GM06990 (cell line): ENCODE measurements at regions not wholly inside any gene's neighbourhood (a gene's known extent, or its start where the extent isn't known, plus 50 kb on each side); places are given as distances from the start of the nearest gene placed in this dataset.

Experiments used
- DNase-seq: peaks from one replicate; pipeline ENCODE4 v3.0.0-alpha.2; 2011; ENCODE audit not compliant: insufficient read length; ENCODE audit errors: extremely low read depth
- H3K27me3 ChIP-seq: replicated peaks from 2 replicates; pipeline ENCODE4 v1.6.0; 2011; ENCODE audit warnings: low read length; ENCODE audit not compliant: control insufficient read depth, insufficient read depth
- H3K36me3 ChIP-seq: 2 replicates; pipeline ENCODE4 v1.5.1; 2011; ENCODE audit warnings: low read length; ENCODE audit not compliant: control insufficient read depth, insufficient read depth
- H3K4me3 ChIP-seq: replicated peaks from 2 replicates; pipeline ENCODE4 v1.5.1; 2011; ENCODE audit warnings: low read depth, mild to moderate bottlenecking, control low read depth, low read length
- TF ChIP-seq, protein P1 (sequence below): IDR thresholded peaks from 2 replicates; pipeline ENCODE4 v1.5.1; 2011; ENCODE audit warnings: low read length, control low read depth, mild to moderate bottlenecking, inconsistent platforms; ENCODE audit not compliant: insufficient read depth, poor library complexity, severe bottlenecking

DNA sequence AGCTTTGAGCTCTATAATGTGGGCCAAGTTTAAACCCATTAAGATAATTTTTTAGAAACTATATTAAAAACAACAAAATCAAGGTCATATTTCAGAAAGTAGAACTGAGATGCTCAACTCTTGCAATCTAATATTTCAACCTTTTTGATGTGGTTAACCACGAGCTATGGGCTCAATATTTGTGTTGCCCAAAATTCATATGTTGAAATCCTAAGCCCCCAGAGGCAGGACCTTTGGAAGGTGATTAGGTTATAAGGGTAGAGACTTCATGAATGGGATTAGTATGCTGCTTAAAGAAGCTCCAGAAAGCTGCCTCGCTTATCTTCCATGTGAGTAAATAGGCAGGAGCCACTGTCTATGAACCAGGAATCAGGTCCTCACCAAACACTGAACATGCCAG lies 284.4 kb downstream of the CRPPA start:
- Histone ChIP-seq H3K4me3 (no peak overlapping the region), H3K36me3 (no peaks in the 10 kb centered on the region), H3K27me3 (no peaks in the 10 kb centered on the region)
- no peak for DNase-seq
- TF ChIP-seq, protein P1, sequence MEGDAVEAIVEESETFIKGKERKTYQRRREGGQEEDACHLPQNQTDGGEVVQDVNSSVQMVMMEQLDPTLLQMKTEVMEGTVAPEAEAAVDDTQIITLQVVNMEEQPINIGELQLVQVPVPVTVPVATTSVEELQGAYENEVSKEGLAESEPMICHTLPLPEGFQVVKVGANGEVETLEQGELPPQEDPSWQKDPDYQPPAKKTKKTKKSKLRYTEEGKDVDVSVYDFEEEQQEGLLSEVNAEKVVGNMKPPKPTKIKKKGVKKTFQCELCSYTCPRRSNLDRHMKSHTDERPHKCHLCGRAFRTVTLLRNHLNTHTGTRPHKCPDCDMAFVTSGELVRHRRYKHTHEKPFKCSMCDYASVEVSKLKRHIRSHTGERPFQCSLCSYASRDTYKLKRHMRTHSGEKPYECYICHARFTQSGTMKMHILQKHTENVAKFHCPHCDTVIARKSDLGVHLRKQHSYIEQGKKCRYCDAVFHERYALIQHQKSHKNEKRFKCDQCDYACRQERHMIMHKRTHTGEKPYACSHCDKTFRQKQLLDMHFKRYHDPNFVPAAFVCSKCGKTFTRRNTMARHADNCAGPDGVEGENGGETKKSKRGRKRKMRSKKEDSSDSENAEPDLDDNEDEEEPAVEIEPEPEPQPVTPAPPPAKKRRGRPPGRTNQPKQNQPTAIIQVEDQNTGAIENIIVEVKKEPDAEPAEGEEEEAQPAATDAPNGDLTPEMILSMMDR = no peak

DNA sequence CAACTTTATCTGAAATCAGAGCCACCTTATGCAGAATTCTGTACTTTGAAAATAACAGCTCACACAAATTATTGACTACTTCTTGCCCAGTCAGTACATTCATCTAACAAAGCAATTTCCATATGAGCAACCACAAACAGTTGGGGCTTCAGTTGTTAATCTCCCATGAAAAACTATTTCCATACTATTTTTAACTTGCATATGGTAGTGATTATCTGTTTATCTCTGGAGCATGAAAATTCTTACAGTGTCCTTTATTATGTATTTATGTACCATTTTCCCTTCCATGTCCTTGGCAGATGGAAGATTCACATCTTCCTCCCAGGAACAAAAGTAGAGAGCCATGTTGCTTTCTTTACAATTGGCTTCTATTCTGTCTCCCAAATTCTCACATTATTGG lies 285.7 kb downstream of the CRPPA start:
- TF ChIP-seq, protein P1 = no peak
- Histone ChIP-seq H3K27me3 (no peaks in the 10 kb centered on the region), H3K36me3 (no peaks in the 10 kb centered on the region), H3K4me3 (no peak overlapping the region)
- no peak for DNase-seq

DNA sequence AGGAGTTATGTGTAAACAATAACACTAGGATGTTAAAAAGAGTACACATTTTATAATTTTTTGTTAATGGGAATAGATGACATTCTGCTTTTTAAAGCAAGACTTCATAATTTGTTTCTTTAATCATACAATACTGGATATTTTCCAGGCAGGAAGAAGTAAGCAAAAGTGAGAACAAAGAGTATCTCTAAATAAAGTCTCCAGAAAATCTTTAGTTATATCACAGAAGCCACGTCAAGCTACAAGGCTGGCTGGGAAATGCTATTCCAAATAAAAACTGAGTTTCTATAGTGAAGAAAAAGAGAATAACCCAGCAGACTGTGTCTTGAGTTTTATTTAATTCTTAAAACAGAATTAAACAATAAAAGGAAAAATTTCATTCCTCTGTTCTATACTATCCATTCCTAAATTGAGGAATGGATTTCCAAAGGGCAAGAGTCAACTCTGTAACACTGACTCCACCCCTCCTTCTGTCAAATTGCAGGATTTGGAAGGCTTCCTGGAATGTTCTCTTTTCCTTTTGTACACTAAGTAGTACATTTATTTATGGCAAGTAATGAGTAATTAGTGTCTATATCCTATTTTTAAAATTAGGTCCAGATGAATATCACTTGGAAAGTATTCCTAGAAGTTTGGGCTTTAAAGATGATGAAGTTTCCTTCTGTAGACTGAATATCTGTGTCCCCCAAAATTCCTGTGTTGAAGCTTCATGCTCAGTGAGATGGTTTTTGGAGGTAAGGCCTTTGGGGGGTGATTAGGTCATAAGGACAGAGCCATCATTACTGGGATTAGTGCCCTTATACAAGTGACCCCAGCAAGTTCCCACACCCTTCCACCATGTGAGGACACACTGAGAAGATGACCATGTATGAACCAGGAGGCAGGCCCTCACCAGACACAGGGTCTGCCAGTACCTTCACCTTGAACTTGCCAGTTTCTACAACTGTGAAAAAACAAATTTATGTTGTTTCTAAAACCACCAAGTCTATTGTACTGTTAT lies 290.9 kb downstream of the CRPPA start:
- Histone ChIP-seq H3K27me3 (no peaks in the 10 kb centered on the region), H3K36me3 (no peaks in the 10 kb centered on the region), H3K4me3 (no peak overlapping the region)
- TF ChIP-seq, protein P1 = no peak
- DNase-seq = no peak

DNA sequence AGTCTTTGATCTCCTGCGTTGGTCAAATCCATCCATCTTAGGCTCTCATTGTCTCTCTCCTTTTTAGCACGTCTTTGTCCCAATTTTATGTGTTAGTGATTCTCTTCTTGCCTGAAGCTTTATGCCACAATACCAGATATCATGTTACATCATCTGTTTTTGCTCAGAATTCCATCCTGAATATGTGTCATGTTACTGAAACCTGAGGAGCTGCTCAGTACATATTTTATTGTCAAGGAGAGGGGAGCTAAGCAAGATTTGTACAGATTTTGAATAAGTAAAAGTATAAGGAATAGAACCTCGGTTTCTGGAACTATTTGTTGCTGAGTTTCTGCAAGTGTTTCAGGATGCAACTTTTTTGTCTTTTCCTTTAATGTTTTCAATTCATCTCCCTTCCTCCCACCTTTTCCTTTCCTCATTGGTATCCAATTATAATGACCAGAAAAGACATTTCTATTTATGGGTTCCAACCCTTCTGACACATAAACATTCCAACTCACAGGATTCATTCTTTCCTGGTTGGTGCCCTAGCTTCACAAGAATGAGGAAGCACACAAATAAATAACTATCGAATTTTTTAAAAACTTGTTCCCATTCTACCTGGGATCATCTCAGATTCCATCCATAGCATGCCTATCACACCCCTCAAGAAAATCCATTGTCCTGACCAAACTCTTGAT lies 291.8 kb downstream of the CRPPA start:
- no peaks in the 10 kb centered on the region for H3K36me3 ChIP-seq
- no peak overlapping the region for H3K4me3 ChIP-seq
- no peaks in the 10 kb centered on the region for H3K27me3 ChIP-seq
- DNase-seq = no peak
- TF ChIP-seq, protein P1 = no peak

DNA sequence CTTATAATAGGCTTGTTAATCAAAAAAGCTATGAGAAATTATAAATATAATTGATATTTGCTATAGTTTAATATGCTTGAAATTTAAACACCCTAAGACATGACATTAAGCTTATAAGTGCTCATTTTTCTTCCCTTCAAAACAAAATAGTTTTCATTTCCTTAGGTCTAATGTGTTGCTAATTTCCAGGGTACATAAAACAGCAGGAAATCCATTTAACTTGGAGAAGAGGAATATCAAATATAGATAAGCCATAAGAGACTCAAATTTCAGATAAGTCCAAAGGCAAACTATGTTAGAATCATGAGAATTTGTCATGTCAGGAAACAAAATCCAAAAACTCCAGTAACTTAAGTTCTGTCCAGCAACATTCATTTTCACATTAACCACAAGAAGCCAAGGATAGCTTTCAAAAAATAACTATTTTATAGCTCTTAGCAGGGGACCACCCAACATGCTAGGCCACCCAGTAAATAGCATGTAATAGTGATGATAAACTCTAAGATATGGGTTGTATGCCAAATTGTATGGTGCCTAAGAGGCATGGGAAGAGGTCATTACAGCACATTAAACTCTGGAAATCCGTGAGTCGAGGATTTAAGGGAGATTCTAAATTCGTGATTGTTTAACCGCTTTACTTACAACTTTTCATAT lies 298.1 kb downstream of the CRPPA start:
- H3K36me3 ChIP-seq = no peaks in the 10 kb centered on the region
- H3K27me3 ChIP-seq = no peaks in the 10 kb centered on the region
- TF ChIP-seq, protein P1 = no peak
- no peak overlapping the region for H3K4me3 ChIP-seq
- DNase-seq = no peak
